Keratinocyte (primary cell): ENCODE measurements at regions not wholly inside any gene's neighbourhood (a gene's known extent, or its start where the extent isn't known, plus 50 kb on each side); places are given as distances from the start of the nearest gene placed in this dataset.
"Not testable (repeated sequence)": the region's sequence is repeated elsewhere in the genome, so short reads cannot be mapped to it uniquely, and the experiment has no call there.

Experiments
- DNase-seq: peaks from one replicate; pipeline ENCODE4 v3.0.0-alpha.2; 2011; ENCODE audit warnings: low read depth, missing footprints, low spot score
- FAIRE-seq: peaks from 2 replicates; lab custom pipeline; 2011; peaks lifted over from hg19 to GRCh38; lab: Jason Lieb, UNC
- H2AFZ ChIP-seq: 2 replicates; pipeline ENCODE4 v1.6.0; 2012; ENCODE audit warnings: low read length, control low read depth, inconsistent platforms; ENCODE audit not compliant: control insufficient read depth
- H3K27ac ChIP-seq: 2 replicates; pipeline ENCODE4 v1.5.1; 2011; ENCODE audit warnings: low read length; ENCODE audit not compliant: control insufficient read depth, insufficient read depth
- H3K27me3 ChIP-seq: 3 replicates; pipeline ENCODE4 v1.6.0; 2011; ENCODE audit warnings: low read length; ENCODE audit not compliant: control insufficient read depth, insufficient read depth; ENCODE audit errors: extremely low read depth
- H3K36me3 ChIP-seq, 2 experiments: 2 replicates in 1 of 2; 3 replicates in 1 of 2; pipeline ENCODE4 v1.5.1; 2011; ENCODE audit warnings: low read length in 2 of 2, mild to moderate bottlenecking in 1 of 2; ENCODE audit not compliant: control insufficient read depth in 2 of 2, insufficient read depth in 2 of 2; ENCODE audit errors: extremely low read depth in 1 of 2
- H3K4me1 ChIP-seq: 3 replicates; pipeline ENCODE4 v1.5.1; 2011; ENCODE audit warnings: low read length; ENCODE audit not compliant: control insufficient read depth, insufficient read depth; ENCODE audit errors: extremely low read depth
- H3K4me2 ChIP-seq: 3 replicates; pipeline ENCODE4 v1.6.0; 2011; ENCODE audit warnings: low read depth, low read length; ENCODE audit not compliant: control insufficient read depth, insufficient read depth; ENCODE audit errors: extremely low read depth
- H3K4me3 ChIP-seq, 3 experiments: fragments of 200-600 bp in 1 of 3; sonication (generic) in 1 of 3; 2 replicates in 2 of 3; 3 replicates in 1 of 3; pipeline ENCODE4 v1.5.1; 2011 to 2016; ENCODE audit warnings: low read length in 3 of 3, mild to moderate bottlenecking in 3 of 3, control low read depth in 2 of 3, inconsistent platforms in 1 of 3, low read depth in 1 of 3, mixed read lengths in 1 of 3, mixed run types in 1 of 3, moderate library complexity in 1 of 3; ENCODE audit not compliant: control insufficient read depth in 2 of 3, insufficient read depth in 2 of 3; ENCODE audit errors: extremely low read depth in 1 of 3
- H3K79me2 ChIP-seq: 2 replicates; pipeline ENCODE4 v1.6.0; 2012; ENCODE audit warnings: low read length; ENCODE audit not compliant: control insufficient read depth, insufficient read depth
- H3K9ac ChIP-seq: 3 replicates; pipeline ENCODE4 v1.6.0; 2011; ENCODE audit warnings: low read length; ENCODE audit not compliant: control insufficient read depth, insufficient read depth; ENCODE audit errors: extremely low read depth
- H3K9me1 ChIP-seq: 3 replicates; pipeline ENCODE4 v1.6.0; 2011; ENCODE audit warnings: low read length; ENCODE audit not compliant: control insufficient read depth, insufficient read depth; ENCODE audit errors: extremely low read depth
- H3K9me3 ChIP-seq: 2 replicates; pipeline ENCODE4 v1.5.1; 2012; ENCODE audit warnings: low read depth, low read length; ENCODE audit not compliant: control insufficient read depth
- H4K20me1 ChIP-seq: 3 replicates; pipeline ENCODE4 v1.6.0; 2011; ENCODE audit warnings: low read length; ENCODE audit not compliant: control insufficient read depth, insufficient read depth; ENCODE audit errors: extremely low read depth
- CTCF ChIP-seq, 3 experiments: IDR thresholded peaks in 1 of 3; conservative IDR thresholded peaks in 1 of 3; optimal IDR thresholded peaks in 1 of 3; 2 replicates in 2 of 3; 3 replicates in 1 of 3; pipeline versions ENCODE3 to v1.5.1; 2011; ENCODE audit warnings: low read length in 3 of 3, mild to moderate bottlenecking in 3 of 3, moderate library complexity in 2 of 3, control low read depth in 1 of 3, inconsistent platforms in 1 of 3; ENCODE audit not compliant: insufficient read depth in 2 of 3; ENCODE audit errors: extremely low read depth in 1 of 3
- EZH2 ChIP-seq: IDR thresholded peaks from one replicate; pipeline ENCODE4 v1.6.1; 2012; ENCODE audit warnings: inconsistent platforms, mild to moderate bottlenecking, low read length, moderate library complexity
- dilution Hi-C: fragments of 300-500 bp; cut with MboI; formaldehyde crosslinking; loops from one replicate; pipeline ENCODE4 v1.7.0; 2020; ENCODE audit warnings: low sequenced_read_pairs; ENCODE audit not compliant: extremely low pct_ligation_motif_present

- TF ChIP-seq CTCF (optimal IDR thresholded peaks at IDR 0.05 in 1 of 3, IDR thresholded peaks at IDR 0.05 in 1 of 3, conservative IDR thresholded peaks at IDR 0.05 in 1 of 3; ENCODE audit: extremely low read depth in 1 of 3, insufficient read depth in 2 of 3, low read length in 3 of 3) (no peak), EZH2 (no peak)
- Histone ChIP-seq H3K9ac (no peak overlapping the region), H3K36me3 (no peaks in the 10 kb centered on the region), H3K9me3 (no peaks in the 10 kb centered on the region), H3K9me1 (no peaks in the 10 kb centered on the region), H3K79me2 (no peaks in the 10 kb centered on the region), H3K4me2 (no peak overlapping the region), H3K4me3 (no peak overlapping the region), H2AFZ (no peak overlapping the region), H3K27ac (no peak overlapping the region), H4K20me1 (no peaks in the 10 kb centered on the region), H3K4me1 (no peaks in the 10 kb centered on the region), H3K27me3 (peaks cover 2% of the 10 kb centered on the region)
- DNase-seq = no peak
- dilution Hi-C loops = no loop called here
- no peak for FAIRE-seq
Observed at GRCh38 chr17:6254036-6254435, 180.9 kb downstream of the AIPL1 start.

GRCh38 chr17:6251640-6252039 lies 181.5 kb downstream of the WSCD1 start:
- H4K20me1 ChIP-seq, H3K4me1 ChIP-seq, DNase-seq, dilution Hi-C loops, H3K9ac ChIP-seq, H3K79me2 ChIP-seq, FAIRE-seq, H3K4me2 ChIP-seq, H3K36me3 ChIP-seq, H3K27me3 ChIP-seq, H3K4me3 ChIP-seq, H3K9me1 ChIP-seq, H3K9me3 ChIP-seq, H3K27ac ChIP-seq, H2AFZ ChIP-seq: not testable (repeated sequence)

GRCh38 chr17:6249732-6250131 lies 179.6 kb downstream of the WSCD1 start:
- no peaks in the 10 kb centered on the region for H3K36me3 ChIP-seq
- TF ChIP-seq EZH2 (no peak), CTCF (optimal IDR thresholded peaks at IDR 0.05 in 1 of 3, IDR thresholded peaks at IDR 0.05 in 1 of 3, conservative IDR thresholded peaks at IDR 0.05 in 1 of 3; ENCODE audit: extremely low read depth in 1 of 3, insufficient read depth in 2 of 3, low read length in 3 of 3) (no peak)
- FAIRE-seq (no peak), DNase-seq (no peak)
- no peaks in the 10 kb centered on the region for H3K4me1 ChIP-seq
- H3K27me3 ChIP-seq = peaks cover 11% of the 10 kb centered on the region
- H2AFZ ChIP-seq = no peak overlapping the region
- no peak overlapping the region for H3K27ac ChIP-seq
- H3K4me2 ChIP-seq = no peak overlapping the region
- H3K9ac ChIP-seq = no peak overlapping the region
- dilution Hi-C loops = no loop called here
- H3K4me3 ChIP-seq = no peak overlapping the region
- H4K20me1 ChIP-seq = no peaks in the 10 kb centered on the region
- H3K9me1 ChIP-seq = no peaks in the 10 kb centered on the region
- H3K79me2 ChIP-seq = no peaks in the 10 kb centered on the region
- H3K9me3 ChIP-seq = no peaks in the 10 kb centered on the region
